ENCODE measurements at regions not wholly inside any gene's neighbourhood (a gene's known extent, or its start where the extent isn't known, plus 50 kb on each side); places are given as distances from the start of the nearest gene placed in this dataset.
"Not testable (repeated sequence)": the region's sequence is repeated elsewhere in the genome, so short reads cannot be mapped to it uniquely, and the experiment has no call there.

DNA sequence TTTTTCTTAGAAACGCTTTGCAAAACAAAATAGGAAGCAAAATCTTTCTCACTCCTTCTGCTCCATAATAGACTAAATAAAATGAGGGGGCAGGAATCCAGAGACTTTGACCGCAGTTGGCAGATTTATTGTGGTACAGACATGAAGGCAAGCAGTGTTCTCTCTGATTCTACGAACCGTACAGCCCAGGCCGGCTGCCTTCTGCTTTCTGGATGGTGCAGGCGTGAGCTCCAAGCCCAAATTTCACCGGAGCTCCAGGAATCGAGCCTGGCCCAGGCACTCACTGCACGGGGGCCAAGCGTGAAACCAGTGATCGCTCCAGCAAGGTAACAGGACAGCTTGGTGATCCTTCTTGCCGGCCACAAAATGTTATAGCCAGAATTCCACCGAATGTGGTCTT is 202.9 kb downstream of the GOLGA6L6 start:
- H2AFZ ChIP-seq; H3F3A ChIP-seq (ENCODE audit: insufficient read depth, low read depth); H3K9me3 ChIP-seq (ENCODE audit: insufficient read depth, low read depth); H3K27me3 ChIP-seq (ENCODE audit: insufficient read depth, low read depth); H3K36me3 ChIP-seq (ENCODE audit: low read depth); CTCF ChIA-PET; H3K9me2 ChIP-seq (ENCODE audit: insufficient read depth); intact Hi-C loops (cut with micrococcal nuclease; ENCODE audit: unreplicated experiment); H4K20me1 ChIP-seq (ENCODE audit: insufficient read depth); BruUV-seq (replicated peaks); DNase-seq; H3K4me2 ChIP-seq; POLR2A ChIA-PET (ENCODE audit: unreplicated experiment); H3K4me3 ChIP-seq; H3K79me2 ChIP-seq (ENCODE audit: low read depth); H3K4me1 ChIP-seq (replicated peaks; ENCODE audit: insufficient read depth); H3K27ac ChIP-seq: not testable (repeated sequence)

DNA sequence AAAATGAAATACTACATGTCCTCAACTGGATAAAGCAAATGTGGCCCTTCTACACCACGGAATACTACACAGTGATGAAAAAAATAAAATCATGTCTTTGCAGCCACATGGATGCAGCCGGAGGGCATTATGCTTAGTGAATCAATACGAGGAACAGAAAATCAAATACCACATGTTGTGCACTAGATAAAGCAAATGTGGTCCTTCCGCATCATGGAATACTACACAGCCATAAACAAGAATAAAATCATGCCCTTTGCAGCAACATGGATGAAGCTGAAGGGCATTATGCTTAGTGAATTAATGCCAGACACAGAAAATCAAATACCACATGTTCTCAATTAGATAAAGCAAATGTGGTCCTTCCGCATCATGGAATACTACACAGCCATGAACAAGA is 204.4 kb downstream of the GOLGA6L6 start:
- CTCF ChIA-PET; H4K20me1 ChIP-seq (ENCODE audit: insufficient read depth); H3K4me1 ChIP-seq (replicated peaks; ENCODE audit: insufficient read depth); DNase-seq; H3K36me3 ChIP-seq (ENCODE audit: low read depth); H3K9me3 ChIP-seq (ENCODE audit: insufficient read depth, low read depth); H3K4me3 ChIP-seq; H3K27me3 ChIP-seq (ENCODE audit: insufficient read depth, low read depth); H3K9me2 ChIP-seq (ENCODE audit: insufficient read depth); intact Hi-C loops (cut with micrococcal nuclease; ENCODE audit: unreplicated experiment); BruUV-seq (replicated peaks); H3K27ac ChIP-seq; POLR2A ChIA-PET (ENCODE audit: unreplicated experiment); H2AFZ ChIP-seq; H3K4me2 ChIP-seq; H3K79me2 ChIP-seq (ENCODE audit: low read depth); H3F3A ChIP-seq (ENCODE audit: insufficient read depth, low read depth): not testable (repeated sequence)

- DNase-seq; CTCF ChIA-PET; H3K4me2 ChIP-seq; H3K36me3 ChIP-seq (ENCODE audit: low read depth); BruUV-seq (replicated peaks); H3K9me3 ChIP-seq (ENCODE audit: insufficient read depth, low read depth); intact Hi-C loops (cut with micrococcal nuclease; ENCODE audit: unreplicated experiment); H3K27ac ChIP-seq; H3K9me2 ChIP-seq (ENCODE audit: insufficient read depth); H2AFZ ChIP-seq; H3F3A ChIP-seq (ENCODE audit: insufficient read depth, low read depth); POLR2A ChIA-PET (ENCODE audit: unreplicated experiment); H3K4me3 ChIP-seq; H3K4me1 ChIP-seq (replicated peaks; ENCODE audit: insufficient read depth); H3K27me3 ChIP-seq (ENCODE audit: insufficient read depth, low read depth); H4K20me1 ChIP-seq (ENCODE audit: insufficient read depth); H3K79me2 ChIP-seq (ENCODE audit: low read depth): not testable (repeated sequence)
Observed at GRCh38 chr15:20334451-20334850, 207.1 kb downstream of the GOLGA6L6 start.

GRCh38 chr15:20325751-20326150 is 215.8 kb downstream of the GOLGA6L6 start:
- intact Hi-C loops (cut with micrococcal nuclease; ENCODE audit: unreplicated experiment); CTCF ChIA-PET; H3K9me2 ChIP-seq (ENCODE audit: insufficient read depth); H3K27me3 ChIP-seq (ENCODE audit: insufficient read depth, low read depth); H3K36me3 ChIP-seq (ENCODE audit: low read depth); H3F3A ChIP-seq (ENCODE audit: insufficient read depth, low read depth); H3K4me1 ChIP-seq (replicated peaks; ENCODE audit: insufficient read depth); POLR2A ChIA-PET (ENCODE audit: unreplicated experiment); H3K9me3 ChIP-seq (ENCODE audit: insufficient read depth, low read depth); H3K27ac ChIP-seq; H2AFZ ChIP-seq; BruUV-seq (replicated peaks); H3K79me2 ChIP-seq (ENCODE audit: low read depth); H4K20me1 ChIP-seq (ENCODE audit: insufficient read depth); H3K4me3 ChIP-seq: not testable (repeated sequence)
- H3K4me2 ChIP-seq = 0 out of 2 replicates have a peak overlapping the region, but pooled peaks have one; percentile 14
- peak in 1 of 2 experiments; percentile 74 for DNase-seq

DNA sequence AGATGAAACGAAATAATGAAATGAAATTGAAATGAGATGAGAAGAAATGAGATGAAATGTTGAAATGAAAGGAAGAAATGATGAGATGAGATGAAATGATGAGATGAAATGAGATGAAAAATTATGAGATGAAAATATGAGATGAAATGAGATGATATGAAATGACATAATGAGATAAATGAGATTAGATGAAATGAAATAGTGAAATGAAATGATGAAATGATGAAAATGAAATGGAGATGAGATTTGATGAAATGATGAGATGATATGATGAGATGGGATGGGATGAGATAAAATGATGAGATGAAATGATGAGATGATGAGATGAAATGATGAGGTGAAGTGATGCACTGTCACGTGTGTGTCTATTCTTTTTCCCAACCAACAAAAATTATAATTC is 224.5 kb downstream of the GOLGA6L6 start:
- intact Hi-C loops (cut with micrococcal nuclease; ENCODE audit: unreplicated experiment); H3K27ac ChIP-seq; H3K4me2 ChIP-seq; H3K27me3 ChIP-seq (ENCODE audit: insufficient read depth, low read depth); CTCF ChIA-PET; H3K9me3 ChIP-seq (ENCODE audit: insufficient read depth, low read depth); H4K20me1 ChIP-seq (ENCODE audit: insufficient read depth); H3K4me3 ChIP-seq; H3K36me3 ChIP-seq (ENCODE audit: low read depth); DNase-seq; H3K4me1 ChIP-seq (replicated peaks; ENCODE audit: insufficient read depth); H3K79me2 ChIP-seq (ENCODE audit: low read depth); H3F3A ChIP-seq (ENCODE audit: insufficient read depth, low read depth); POLR2A ChIA-PET (ENCODE audit: unreplicated experiment); H3K9me2 ChIP-seq (ENCODE audit: insufficient read depth); H2AFZ ChIP-seq; BruUV-seq (replicated peaks): not testable (repeated sequence)

GRCh38 chr15:20311014-20311680 is 230.5 kb downstream of the GOLGA6L6 start:
- H3K27me3 ChIP-seq (ENCODE audit: insufficient read depth, low read depth); H3K9me3 ChIP-seq (ENCODE audit: insufficient read depth, low read depth); H3K27ac ChIP-seq; BruUV-seq (replicated peaks); H2AFZ ChIP-seq; H3K79me2 ChIP-seq (ENCODE audit: low read depth); intact Hi-C loops (cut with micrococcal nuclease; ENCODE audit: unreplicated experiment); H4K20me1 ChIP-seq (ENCODE audit: insufficient read depth); H3K4me1 ChIP-seq (replicated peaks; ENCODE audit: insufficient read depth); DNase-seq; H3K36me3 ChIP-seq (ENCODE audit: low read depth); POLR2A ChIA-PET (ENCODE audit: unreplicated experiment); H3K4me2 ChIP-seq; H3K4me3 ChIP-seq; H3F3A ChIP-seq (ENCODE audit: insufficient read depth, low read depth); CTCF ChIA-PET; H3K9me2 ChIP-seq (ENCODE audit: insufficient read depth): not testable (repeated sequence)
